ENCODE measurements at regions not wholly inside any gene's neighbourhood (a gene's known extent, or its start where the extent isn't known, plus 50 kb on each side); places are given as distances from the start of the nearest gene placed in this dataset.

GRCh38 chr7:115183431-115184057 is 261.6 kb downstream of the MDFIC start:
- H2AFZ ChIP-seq (replicated peaks; ENCODE audit: low read length, poor library complexity) = peak overlapping the region; percentile 32
- no peaks in the 10 kb centered on the region for H3K9me1 ChIP-seq (ENCODE audit: insufficient read depth, low read length)
- POLR2A ChIA-PET (ENCODE audit: unreplicated experiment) = no interaction called here
- in situ Hi-C loops (cut with MboI; ENCODE audit: low sequenced_read_pairs) (no loop called here), dilution Hi-C loops (cut with HindIII; ENCODE audit: low sequenced_read_pairs, unreplicated experiment) (no loop called here), intact Hi-C loops (cut with micrococcal nuclease) (no loop called here)
- TF ChIP-seq USF2 (IDR thresholded peaks at IDR 0.05; ENCODE audit: low read depth, low read length) (no peak), CEBPB (IDR thresholded peaks at IDR 0.05; ENCODE audit: low read depth, low read length) (no peak), FOS (IDR thresholded peaks at IDR 0.05; ENCODE audit: low read depth, low read length) (no peak), RFX5 (IDR thresholded peaks at IDR 0.05; ENCODE audit: low read depth, low read length) (no peak)
- no peak overlapping the region for H3K18ac ChIP-seq (ENCODE audit: low read depth, low read length)
- H3K4ac ChIP-seq (ENCODE audit: low read depth, low read length) = no peak overlapping the region
- H2BK120ac ChIP-seq (ENCODE audit: low read depth, low read length) = no peak overlapping the region
- ATAC-seq (ENCODE audit: low read depth) = no peak
- no peaks in the 10 kb centered on the region for H3K79me1 ChIP-seq (ENCODE audit: low read depth in 1 of 2, low read length in 2 of 2)
- H3K23ac ChIP-seq (ENCODE audit: low read depth, low read length) = no peak overlapping the region
- no TSS peak for BruUV-seq (replicated peaks)
- H3K9me3 ChIP-seq (ENCODE audit: control insufficient read depth, insufficient read depth, low read length) = no peaks in the 10 kb centered on the region
- no peak overlapping the region for H3K27ac ChIP-seq (ENCODE audit: insufficient read depth, low read length)
- H4K91ac ChIP-seq (ENCODE audit: insufficient read depth, low read depth, low read length) = no peak overlapping the region
- no peak overlapping the region for H2BK15ac ChIP-seq (ENCODE audit: low read depth, low read length)
- no peak overlapping the region for H3K14ac ChIP-seq (replicated peaks; ENCODE audit: low read depth, low read length)
- H2AK5ac ChIP-seq (ENCODE audit: low read depth, low read length) = no peak overlapping the region
- H2AK9ac ChIP-seq (replicated peaks; ENCODE audit: low read depth, low read length, poor library complexity) = no peak overlapping the region
- no peak for DNase-seq
- no peaks in the 10 kb centered on the region for H4K20me1 ChIP-seq (ENCODE audit: insufficient read depth, low read length)
- no peak overlapping the region for H3K4me3 ChIP-seq (ENCODE audit: insufficient read depth, low read depth, low read length)
- H3K4me2 ChIP-seq (ENCODE audit: low read depth, low read length) = no peak overlapping the region
- no peak overlapping the region for H4K8ac ChIP-seq (ENCODE audit: low read depth in 2 of 2, low read length in 2 of 2)
- no peaks in the 10 kb centered on the region for H3K36me3 ChIP-seq (ENCODE audit: control insufficient read depth, insufficient read depth, low read length)
- H3K56ac ChIP-seq (ENCODE audit: extremely low read depth, insufficient read depth, low read length) = no peak overlapping the region
- no CpG with 5 or more reads among the region's 5 CpGs for WGBS, 2 experiments (ENCODE audit: extremely low coverage in 2 of 2, insufficient read length in 1 of 2)
- H3K27me3 ChIP-seq (ENCODE audit: control insufficient read depth, insufficient read depth, low read length) = no peaks in the 10 kb centered on the region
- no peaks in the 10 kb centered on the region for H3K4me1 ChIP-seq (ENCODE audit: control insufficient read depth, insufficient read depth, low read length)
- H2BK20ac ChIP-seq (ENCODE audit: low read depth, low read length) = no peak overlapping the region
- no peak overlapping the region for H3K9ac ChIP-seq (ENCODE audit: low read depth, low read length)
- H2BK5ac ChIP-seq (ENCODE audit: low read depth, low read length, poor library complexity, severe bottlenecking) = no peak overlapping the region
- no peak overlapping the region for H4K5ac ChIP-seq (ENCODE audit: low read depth, low read length)
- CTCF ChIA-PET = no interaction called here
